HG02840 (cell line): ENCODE measurements at regions not wholly inside any gene's neighbourhood (a gene's known extent, or its start where the extent isn't known, plus 50 kb on each side); places are given as distances from the start of the nearest gene placed in this dataset.

Experiments used
- ATAC-seq: cut with Tn5 transposase; IDR thresholded peaks from one replicate; pipeline ENCODE4 v1.9.1; 2021; ENCODE audit warnings: mild to moderate bottlenecking, moderate library complexity, moderate number of reproducible peaks; ENCODE audit not compliant: unreplicated experiment, low FRiP score

- ATAC-seq, result no peak
These were observed 676.2 kb downstream of the BRD1 start for GRCh38 chr22:49151256-49152126.

DNA sequence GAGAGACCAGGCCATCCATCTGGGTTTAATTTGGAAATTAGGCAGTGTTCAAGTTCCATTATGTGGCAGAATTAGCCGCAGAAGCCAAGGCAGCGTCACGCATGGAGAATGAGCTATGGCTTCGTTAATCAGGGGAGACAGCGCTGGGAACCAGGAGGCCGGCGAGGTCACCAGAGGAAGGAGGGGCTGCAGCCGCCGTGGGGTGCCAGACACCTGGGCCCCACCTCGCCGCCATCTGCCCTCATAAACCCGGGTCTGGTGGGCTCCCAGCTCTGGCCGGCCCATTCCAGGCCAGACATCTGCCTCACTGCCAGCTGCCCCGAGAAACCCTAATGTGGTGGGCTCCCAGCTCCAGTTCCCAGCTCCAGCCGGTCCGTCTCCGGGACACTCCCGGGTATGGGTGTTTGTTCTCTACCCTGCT is 676.9 kb downstream of the BRD1 start:
- ATAC-seq, result no peak

DNA sequence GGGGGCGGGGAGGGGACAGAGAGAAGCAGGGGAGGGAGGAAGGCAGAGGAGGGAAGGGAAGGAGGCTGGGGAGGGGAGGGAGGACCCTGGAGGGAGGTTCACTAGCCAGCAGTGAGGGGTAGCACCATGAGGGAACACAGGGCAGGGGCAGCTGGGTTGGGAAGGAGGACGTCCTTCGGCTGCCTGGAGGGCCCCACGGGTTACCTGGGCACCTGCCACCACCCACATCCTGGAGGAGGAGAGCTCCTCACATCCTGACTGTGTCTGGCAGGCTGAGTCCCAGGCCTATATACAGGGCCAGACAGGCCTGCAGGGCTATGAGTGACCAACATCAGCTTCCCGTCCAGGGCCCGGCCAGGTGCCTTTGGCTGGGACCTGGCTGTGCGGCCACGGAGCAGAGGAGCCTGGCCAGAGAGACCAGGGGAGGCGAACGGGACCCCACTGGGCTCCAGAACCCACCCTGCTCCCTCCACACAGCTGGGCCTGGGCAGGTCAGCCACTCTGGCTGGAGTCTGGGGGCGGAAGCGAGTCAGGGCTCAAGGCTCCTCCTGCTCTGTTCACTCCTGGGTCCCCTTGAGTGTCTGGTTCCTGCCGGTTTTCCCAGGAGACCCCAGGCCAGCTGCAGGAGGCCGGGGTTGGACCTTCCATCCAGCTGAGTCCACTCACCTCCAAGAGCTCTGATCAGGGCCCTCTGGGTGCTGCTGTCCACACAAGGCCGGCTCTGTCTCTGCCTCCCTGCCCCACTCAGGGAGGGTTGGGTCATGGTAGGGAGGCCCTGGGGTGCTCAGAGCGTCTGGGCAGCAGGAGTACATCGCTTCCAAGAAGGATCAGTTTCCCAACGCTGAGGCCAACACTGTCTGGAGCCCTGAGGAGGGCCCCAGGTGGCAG is 677.7 kb downstream of the BRD1 start:
- ATAC-seq, result no peak

DNA sequence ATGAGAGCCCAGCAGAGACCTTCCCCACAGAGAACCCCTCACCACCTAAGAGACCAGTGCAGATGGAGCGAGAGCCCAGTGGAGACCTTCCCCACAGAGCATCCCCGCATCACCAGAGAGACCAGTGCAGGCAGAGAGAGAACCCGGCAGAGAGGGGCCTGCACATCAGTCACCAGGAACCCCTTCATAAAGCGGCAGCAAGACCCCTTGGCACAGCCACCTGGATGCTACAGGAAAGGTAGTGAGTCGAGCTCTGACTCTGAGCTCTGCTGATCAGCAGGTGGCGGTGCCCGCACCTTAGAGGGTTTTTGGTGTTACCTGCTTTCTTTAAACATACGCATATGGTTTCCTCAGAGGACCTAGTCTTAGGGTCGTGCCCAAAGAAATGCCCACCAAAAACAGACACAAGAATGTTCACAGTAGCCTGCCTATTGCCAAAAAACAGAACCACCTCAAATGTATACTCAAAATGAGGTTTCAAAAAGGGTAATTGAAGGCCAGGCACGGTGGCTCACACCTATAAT is 678.7 kb downstream of the BRD1 start:
- ATAC-seq, result no peak

- no peak for ATAC-seq
These were observed 680.0 kb downstream of the BRD1 start for GRCh38 chr22:49147617-49148175.

- no peak for ATAC-seq
These were observed 680.5 kb downstream of the BRD1 start for GRCh38 chr22:49147171-49147570.

- ATAC-seq, result no peak
These were observed 681.2 kb downstream of the BRD1 start for GRCh38 chr22:49146511-49146910.

DNA sequence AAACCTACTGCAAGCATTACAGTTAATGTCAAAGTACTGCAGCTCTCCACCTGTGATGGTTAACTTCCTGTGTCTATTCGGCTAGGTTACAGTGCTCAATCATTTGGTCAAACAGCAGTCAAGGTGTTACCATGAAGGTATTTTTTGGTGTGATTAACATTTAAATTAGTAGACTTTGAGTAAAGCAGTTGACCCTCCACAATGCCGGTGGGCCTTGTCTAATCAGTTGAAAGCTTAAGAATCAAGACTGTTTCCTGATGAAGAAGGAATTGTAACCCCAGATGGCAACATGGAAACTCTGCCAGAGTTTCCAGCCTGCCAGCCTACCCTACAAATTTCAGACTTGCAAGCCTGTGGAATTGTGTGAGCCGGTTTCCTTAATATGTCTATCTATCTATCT is 683.9 kb downstream of the BRD1 start:
- ATAC-seq, result no peak

DNA sequence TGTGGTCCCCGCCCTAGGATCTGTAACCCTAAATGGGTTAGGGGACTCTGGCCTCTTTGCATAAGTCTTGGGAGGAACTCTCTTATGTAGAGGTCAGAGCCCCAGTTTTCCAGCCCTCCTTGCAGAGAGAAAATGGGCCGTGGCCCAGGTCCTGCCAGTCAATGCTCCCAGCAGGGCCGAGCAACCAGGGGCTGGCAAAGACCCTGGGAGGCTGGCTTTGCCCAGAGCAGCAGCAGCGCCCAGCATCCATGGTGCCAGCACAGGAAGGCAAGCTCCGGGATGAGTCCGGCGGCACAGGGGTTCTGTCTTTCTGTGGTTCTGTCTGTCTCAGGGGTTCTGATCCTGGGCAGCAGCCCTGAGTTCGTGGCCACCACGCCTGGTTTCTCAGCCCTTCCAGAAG is 684.8 kb downstream of the BRD1 start:
- no peak for ATAC-seq

GRCh38 chr22:49142296-49142695 is 685.4 kb downstream of the BRD1 start:
- ATAC-seq, result no peak

- no peak for ATAC-seq
These were observed 685.9 kb downstream of the BRD1 start for GRCh38 chr22:49141761-49142160.

GRCh38 chr22:49140911-49141665 is 686.6 kb downstream of the BRD1 start:
- no peak for ATAC-seq

GRCh38 chr22:49139492-49140151 is 688.1 kb downstream of the BRD1 start:
- ATAC-seq, result no peak

DNA sequence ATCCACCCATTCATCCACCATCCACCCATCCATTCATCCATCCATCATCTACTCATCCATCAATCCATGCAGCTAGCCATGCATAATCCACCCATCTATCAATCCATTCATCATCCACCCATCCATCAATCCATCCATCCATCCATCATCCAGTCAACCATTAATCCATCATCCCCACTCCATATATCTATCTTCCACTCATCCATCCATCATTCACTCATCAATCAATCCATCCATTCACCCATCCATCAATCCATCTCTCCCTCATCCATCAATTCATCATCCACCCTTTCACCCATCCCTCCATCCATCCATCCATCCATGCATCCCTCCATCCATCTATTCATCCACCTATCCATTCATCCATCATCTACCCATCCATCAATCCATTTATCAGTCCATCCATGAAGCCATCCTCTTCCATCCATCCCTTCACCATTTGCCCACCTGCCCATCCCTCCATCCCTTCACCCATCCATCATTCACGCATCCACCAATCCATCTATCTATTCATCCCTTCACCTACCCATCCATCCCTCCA is 689.4 kb downstream of the BRD1 start:
- no peak for ATAC-seq

DNA sequence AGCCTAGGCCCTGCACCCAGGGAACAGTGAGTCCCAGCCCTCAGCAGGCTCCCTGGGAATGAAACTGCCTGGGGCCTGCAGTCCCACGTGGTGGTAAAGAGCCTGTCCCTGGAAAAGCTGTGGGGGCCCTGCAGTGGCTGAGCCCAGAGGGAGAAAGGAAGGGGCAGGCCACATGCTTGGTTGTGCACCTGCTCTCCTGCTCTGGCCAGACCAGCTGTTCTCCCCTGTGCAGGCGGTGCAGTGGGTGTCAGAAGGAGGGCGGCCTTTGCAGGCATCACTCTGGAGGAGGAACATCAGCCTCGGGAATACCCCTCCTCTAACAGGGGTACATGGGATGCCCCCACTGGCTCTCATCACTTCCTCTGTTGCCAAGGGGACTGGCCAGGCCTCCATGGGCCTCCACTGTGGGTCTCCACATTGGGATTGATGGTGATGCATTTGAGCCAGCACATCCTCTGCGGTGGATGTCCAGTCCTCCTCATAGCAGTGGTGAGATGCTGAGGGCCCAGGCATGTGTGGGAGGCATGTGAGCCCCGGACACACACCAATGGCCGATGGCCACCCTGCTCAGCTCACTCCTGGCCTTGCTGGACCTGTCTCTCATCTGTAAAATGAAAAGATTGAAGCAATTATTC is 690.4 kb downstream of the BRD1 start:
- ATAC-seq, result no peak

DNA sequence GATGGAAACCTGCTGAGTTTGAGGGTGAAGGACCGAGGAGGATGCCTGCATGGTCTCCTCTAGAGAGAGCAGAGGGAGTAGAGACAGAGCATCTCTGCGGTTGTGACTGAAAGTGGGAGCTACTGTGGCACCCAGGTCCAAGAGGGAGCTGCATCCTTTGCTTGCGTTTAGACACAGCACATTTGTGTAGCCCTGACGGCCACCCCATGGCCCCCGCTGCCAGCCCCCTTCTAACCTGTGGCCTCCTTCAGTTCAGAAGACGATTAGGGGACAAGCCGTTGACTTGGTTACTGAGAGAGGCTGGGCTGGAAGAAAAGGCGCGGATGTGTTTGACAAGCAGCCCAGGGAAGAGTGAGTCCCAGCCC is 690.9 kb downstream of the BRD1 start:
- no peak for ATAC-seq

GRCh38 chr22:49136041-49136815 is 691.4 kb downstream of the BRD1 start:
- ATAC-seq, result no peak

DNA sequence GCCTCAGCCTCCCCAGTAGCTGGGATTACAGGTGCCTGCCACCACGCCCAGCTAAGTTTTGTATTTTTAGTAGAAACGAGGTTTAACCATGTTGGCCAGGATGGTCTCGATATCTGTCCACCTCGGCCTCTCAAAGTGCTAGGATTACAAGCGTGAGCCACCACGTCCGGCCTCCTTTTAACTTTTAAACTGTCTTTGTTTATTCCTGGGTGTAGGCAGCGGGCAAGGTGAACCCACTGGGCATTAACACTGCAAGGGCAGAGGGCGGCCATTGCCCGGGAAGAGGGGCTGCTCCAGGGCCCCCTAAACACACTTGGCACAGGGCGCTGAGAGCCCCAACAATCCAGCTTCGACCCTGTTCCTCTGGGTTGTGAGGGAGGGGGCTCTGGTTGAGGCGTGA is 693.6 kb downstream of the BRD1 start:
- no peak for ATAC-seq
